ENCODE measurements at regions not wholly inside any gene's neighbourhood (a gene's known extent, or its start where the extent isn't known, plus 50 kb on each side); places are given as distances from the start of the nearest gene placed in this dataset.
"Not testable (repeated sequence)": the region's sequence is repeated elsewhere in the genome, so short reads cannot be mapped to it uniquely, and the experiment has no call there.

DNA sequence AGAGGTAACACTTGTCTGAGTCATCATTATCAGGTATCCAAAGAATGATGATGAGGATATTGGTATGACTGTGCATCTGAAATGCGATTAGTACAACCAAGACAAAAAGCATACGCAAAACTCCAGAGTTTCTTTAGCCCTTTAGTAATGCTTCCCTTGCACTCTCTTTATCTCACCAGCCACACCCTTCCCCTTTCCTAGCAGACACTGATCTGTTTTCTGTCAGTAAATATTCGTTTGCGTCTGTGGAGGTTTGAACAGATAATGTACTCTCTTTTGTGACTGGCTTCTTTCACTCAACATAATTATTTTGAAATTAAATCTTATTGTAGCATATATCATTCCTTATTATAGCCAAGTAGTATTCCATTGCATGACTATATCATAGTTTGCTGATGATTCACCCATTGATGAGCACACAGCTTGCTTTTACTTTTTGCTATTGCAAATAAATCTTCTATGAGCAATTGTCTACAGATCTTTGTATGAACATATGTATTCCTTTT, 775.7 kb downstream of the SLC6A15 start:
- no peak for DNase-seq (ENCODE audit: low read depth)

- DNase-seq (ENCODE audit: low read depth) = no peak
Observed at GRCh38 chr12:84135586-84136279, 776.9 kb downstream of the SLC6A15 start.

- DNase-seq (ENCODE audit: low read depth) = no peak
Observed at GRCh38 chr12:84134797-84135366, 777.7 kb downstream of the SLC6A15 start.

GRCh38 chr12:84131076-84131475, 781.5 kb downstream of the SLC6A15 start:
- DNase-seq (ENCODE audit: low read depth) = no peak

DNA sequence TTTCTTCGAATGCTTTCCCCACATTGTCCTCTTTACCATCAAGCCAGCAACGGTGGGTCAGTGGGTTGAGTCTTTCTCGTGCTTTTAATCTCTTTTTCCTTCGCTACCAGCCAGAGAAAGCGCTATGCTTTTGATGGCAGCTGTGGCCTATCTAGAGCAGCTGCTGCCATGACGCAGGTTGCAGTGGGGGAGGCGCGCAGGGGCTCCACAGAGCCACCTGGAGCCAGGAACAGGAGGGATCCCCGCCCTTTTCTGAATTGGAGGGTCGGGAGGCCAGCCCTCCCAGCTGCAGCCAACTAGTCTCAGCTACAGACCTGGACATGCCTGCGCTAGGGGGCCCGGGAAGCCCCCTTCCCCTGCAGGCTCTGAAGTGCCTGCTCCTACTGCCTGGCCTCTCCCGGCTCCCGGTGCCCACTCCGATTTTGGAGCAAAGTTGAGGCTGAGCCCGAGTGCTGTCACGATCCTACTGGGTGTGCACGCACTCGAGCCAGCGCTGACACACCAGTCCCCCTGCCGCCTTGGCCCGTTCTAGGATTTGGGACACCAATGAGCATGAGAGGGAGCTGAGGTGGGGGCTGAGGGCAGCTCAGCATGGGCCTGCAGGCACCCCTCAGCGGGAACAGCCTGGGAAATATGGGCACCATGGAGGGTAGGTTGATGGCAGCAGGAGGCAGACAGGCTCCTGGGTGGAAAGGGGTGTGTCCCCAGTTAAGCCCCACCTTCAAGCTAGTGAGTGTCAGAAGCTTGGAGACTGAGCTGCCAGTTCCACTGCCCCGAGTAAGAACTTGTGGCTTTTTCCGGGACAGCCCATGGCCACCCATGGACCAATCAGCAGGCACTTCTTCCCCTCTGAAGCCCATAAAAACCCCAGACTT, 784.2 kb downstream of the SLC6A15 start:
- peak; percentile 3 for DNase-seq (ENCODE audit: low read depth)

DNA sequence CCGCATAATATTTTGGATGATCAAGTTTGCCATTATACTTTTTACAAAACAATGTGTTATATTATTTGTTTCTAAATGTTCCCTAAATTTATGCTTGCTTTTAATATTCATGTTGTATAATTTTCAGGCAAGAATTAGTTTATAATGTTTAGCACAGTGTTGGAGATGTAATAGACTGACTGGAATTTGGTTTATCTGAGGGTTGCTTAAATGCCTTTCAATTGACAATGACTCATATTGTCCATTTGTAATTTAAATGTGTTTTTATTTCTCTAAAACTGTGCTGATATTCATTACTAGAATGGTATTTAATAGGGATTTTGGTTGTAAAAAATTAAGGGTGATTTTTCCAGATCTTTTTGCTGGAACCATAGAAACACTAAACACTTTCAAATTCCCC, 788.4 kb downstream of the SLC6A15 start:
- no peak for DNase-seq (ENCODE audit: low read depth)

- no peak for DNase-seq (ENCODE audit: low read depth)
Observed at GRCh38 chr12:84117190-84117589, 795.4 kb downstream of the SLC6A15 start.

DNA sequence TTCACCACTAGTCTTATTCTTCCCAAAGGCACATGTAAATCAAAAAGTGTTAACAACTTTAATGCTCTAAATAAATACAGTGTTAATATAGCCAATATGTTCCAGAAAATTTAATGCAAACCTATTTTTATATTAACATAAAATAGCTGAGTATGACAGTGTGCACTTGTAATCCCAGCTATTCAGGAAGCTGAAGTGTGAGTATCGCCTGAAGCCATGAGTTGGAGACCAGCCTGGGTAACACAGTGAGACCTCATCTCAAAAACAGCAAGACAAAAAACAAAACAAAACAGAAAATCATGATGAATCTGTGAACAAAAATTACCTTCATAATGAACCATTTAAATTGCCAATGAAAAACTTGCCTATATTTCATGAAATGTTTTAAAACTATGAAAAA, 798.9 kb downstream of the SLC6A15 start:
- DNase-seq (ENCODE audit: low read depth) = no peak

GRCh38 chr12:84103886-84104285, 808.7 kb downstream of the SLC6A15 start:
- not testable (repeated sequence) for DNase-seq (ENCODE audit: low read depth)

GRCh38 chr12:84101963-84102362, 810.6 kb downstream of the SLC6A15 start:
- DNase-seq (ENCODE audit: low read depth) = not testable (repeated sequence)

DNA sequence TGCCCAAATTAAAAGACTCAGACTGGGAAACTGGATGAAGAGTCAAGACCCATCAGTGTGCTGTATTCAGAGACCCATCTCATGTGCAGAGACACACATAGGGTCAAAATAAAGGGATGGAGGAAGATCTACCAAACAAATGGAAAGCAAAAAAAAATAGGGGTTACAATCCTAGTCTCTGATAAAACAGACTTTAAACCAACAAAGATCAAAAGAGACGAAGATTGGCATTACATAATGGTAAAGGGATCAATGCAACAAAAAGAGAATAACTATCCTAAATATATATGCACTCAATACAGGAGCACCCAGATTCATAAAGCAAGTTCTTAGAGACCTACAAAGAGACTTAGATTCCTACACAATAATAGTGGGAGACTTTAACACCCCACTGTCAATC, 813.0 kb downstream of the SLC6A15 start:
- DNase-seq (ENCODE audit: low read depth) = peak; percentile 50

DNA sequence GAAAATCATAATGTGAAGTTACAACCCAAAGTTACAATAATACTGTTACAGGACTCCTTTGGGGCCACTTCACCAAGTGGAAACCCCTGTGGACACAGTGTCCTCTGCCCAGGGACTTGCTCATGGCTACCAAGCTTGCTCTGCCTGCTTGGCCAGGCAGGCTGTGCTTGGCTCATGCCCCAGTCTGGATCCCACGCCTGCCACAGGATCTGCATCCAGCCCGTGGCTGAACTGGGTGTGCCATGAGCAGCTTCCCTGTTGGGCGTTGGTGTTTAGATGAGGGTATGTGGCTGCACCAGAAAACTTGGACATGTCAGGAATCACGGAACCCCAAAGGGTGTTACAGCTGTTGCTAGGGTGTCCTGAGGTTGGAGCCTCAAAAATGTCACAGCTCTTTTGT, 820.9 kb downstream of the SLC6A15 start:
- no peak for DNase-seq (ENCODE audit: low read depth)

- no peak for DNase-seq (ENCODE audit: low read depth)
Observed at GRCh38 chr12:84089356-84089755, 823.2 kb downstream of the SLC6A15 start.

- DNase-seq (ENCODE audit: low read depth) = no peak
Observed at GRCh38 chr12:84085046-84085445, 827.6 kb downstream of the SLC6A15 start.

GRCh38 chr12:84079626-84080025, 833.0 kb downstream of the SLC6A15 start:
- DNase-seq (ENCODE audit: low read depth) = no peak

DNA sequence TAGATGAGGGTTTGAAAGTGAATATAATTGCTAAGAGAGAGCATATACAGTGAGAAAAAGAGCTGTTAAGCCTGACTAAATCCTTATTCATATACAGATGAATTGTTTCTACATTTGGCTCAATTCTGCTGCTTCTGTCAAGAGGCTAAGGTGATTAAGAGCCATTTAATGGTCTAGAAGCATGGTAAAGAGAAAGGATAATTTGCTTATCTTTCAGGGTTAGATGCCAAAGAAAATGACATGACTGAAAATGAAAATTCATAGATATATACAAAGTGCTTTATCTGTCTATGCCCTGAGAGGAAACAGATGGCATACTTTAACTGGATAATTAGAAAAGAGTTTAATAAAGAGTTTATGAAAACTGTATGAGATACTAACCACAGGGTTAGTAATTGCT, 834.9 kb downstream of the SLC6A15 start:
- no peak for DNase-seq (ENCODE audit: low read depth)

GRCh38 chr12:84075991-84076390, 836.6 kb downstream of the SLC6A15 start:
- DNase-seq (ENCODE audit: low read depth) = no peak

DNA sequence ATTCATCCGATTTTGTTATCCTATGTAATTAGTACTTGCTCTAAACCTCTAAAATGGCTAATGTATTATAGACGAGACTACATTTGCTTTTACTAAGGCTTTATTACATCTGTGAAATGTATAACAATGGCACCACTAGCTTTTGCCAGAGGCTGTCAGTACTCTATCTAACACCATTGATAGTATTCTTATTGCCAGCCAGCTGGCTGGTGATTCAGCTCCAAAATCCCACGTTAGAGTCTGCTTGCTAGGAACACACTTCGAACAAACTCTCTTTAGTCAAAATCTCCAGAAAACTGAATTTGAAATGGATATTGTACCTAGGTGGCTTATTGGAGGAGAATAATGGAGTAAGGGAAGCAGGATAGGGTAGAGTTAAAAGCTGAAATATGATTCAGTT, 839.2 kb downstream of the SLC6A15 start:
- no peak for DNase-seq (ENCODE audit: low read depth)

DNA sequence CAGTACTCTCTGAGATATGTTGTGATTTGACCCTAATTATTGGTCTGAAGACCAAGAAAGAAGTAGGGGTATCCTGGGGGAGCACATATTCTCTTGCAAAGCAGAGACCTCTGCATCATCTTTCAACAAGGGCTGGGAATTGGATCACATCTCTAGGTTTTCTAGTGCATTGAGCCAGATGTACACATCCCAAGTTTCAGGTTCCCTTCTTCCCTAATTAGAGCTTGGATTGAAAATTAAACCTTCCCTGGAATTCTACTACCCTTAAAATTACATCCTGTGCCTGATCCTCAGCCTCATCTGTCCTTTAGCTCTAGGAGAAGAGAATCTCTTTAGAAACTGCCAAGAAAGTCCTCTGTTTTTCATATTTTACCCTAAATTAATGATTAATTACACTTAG, 839.6 kb downstream of the SLC6A15 start:
- no peak for DNase-seq (ENCODE audit: low read depth)

- DNase-seq (ENCODE audit: low read depth) = no peak
Observed at GRCh38 chr12:84070292-84070691, 842.3 kb downstream of the SLC6A15 start.

GRCh38 chr12:84069699-84070098, 842.9 kb downstream of the SLC6A15 start:
- DNase-seq (ENCODE audit: low read depth) = no peak

DNA sequence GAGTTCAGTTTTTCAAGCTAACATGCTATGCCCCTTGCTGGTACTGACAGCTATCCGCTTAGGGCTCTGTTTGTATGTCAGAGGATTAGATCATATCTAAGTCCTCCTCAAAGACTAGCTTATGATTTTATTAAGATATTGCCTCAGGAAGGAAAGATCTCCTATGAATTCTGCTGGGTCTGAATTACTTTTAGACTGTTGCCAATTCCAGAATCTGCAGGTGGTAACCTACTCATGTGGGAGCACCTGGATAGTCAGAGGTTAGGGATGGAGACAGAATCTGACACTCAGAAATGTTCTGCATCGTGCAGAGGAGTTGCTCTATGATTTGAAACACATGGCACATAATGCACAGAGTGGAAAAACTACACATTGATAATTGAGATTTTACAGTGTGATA, 843.4 kb downstream of the SLC6A15 start:
- no peak for DNase-seq (ENCODE audit: low read depth)

DNA sequence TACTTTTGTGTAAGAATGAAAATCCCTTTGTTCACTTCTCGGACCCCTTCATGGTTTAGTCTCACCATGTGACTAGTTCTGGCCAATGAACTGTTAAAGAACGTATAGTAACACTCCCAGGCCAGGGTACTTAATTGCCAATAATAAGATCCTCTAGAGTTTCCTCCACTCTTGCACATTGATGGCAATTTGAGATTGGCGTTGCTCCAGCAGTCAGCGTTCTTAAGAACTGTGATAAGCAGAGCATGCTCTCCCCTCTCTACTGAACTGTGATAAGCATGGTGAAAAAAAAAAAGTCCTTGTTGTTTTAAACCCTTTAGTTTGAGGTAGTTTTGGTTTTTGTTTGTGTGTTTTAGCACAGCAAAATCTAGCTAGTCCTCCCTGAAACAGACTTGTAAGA, 854.5 kb downstream of the SLC6A15 start:
- DNase-seq (ENCODE audit: low read depth) = no peak
